ENCODE measurements at regions not wholly inside any gene's neighbourhood (a gene's known extent, or its start where the extent isn't known, plus 50 kb on each side); places are given as distances from the start of the nearest gene placed in this dataset.

GRCh38 chr5:62933261-62933660, 354.6 kb downstream of the LRRC70 start:
- Histone ChIP-seq H4K20me1 (replicated peaks in 1 of 2; ENCODE audit: control insufficient read depth in 1 of 2, insufficient read depth in 2 of 2, low read length in 2 of 2) (no peaks in the 10 kb centered on the region), H3K79me2 (ENCODE audit: control insufficient read depth in 1 of 2, insufficient read depth in 2 of 2, low read length in 2 of 2) (no peaks in the 10 kb centered on the region), H3K27me3 (replicated peaks in 1 of 4; ENCODE audit: control insufficient read depth in 3 of 4, extremely low read depth in 1 of 4, insufficient read depth in 3 of 4, low read length in 3 of 4) (no peaks in the 10 kb centered on the region), H2BK120ac (replicated peaks; ENCODE audit: low read depth, low read length) (no peak overlapping the region), H4K5ac (ENCODE audit: insufficient read length, low read depth, low read length) (no peak overlapping the region), H3K23ac (ENCODE audit: insufficient read length) (no peak overlapping the region), H2BK20ac (ENCODE audit: low read length) (no peak overlapping the region), H3K9ac (replicated peaks in 1 of 4; ENCODE audit: extremely low read depth in 1 of 4, low read depth in 3 of 4, low read length in 3 of 4) (no peak overlapping the region), H3K56ac (replicated peaks; ENCODE audit: insufficient read length, low read depth, low read length) (no peak overlapping the region), H3K18ac (ENCODE audit: extremely low read depth, low read length) (no peak overlapping the region), H4K8ac (ENCODE audit: extremely low read depth, insufficient read depth, low read length) (no peak overlapping the region), H3K23me2 (ENCODE audit: low read depth, low read length) (no peaks in the 10 kb centered on the region), H3K4me2 (ENCODE audit: insufficient read depth in 1 of 2, low read depth in 2 of 2, low read length in 2 of 2) (no peak overlapping the region), H3K4ac (replicated peaks; ENCODE audit: insufficient read length, low read depth, low read length) (no peak overlapping the region), H3K79me1 (ENCODE audit: low read depth, low read length) (no peaks in the 10 kb centered on the region), H3K4me1 (replicated peaks in 1 of 4; ENCODE audit: control insufficient read depth in 3 of 4, insufficient read depth in 4 of 4, low read length in 3 of 4) (no peaks in the 10 kb centered on the region), H3K9me3 (ENCODE audit: insufficient read depth in 2 of 2, low read depth in 1 of 2, low read length in 1 of 2) (no peaks in the 10 kb centered on the region), H2BK12ac (ENCODE audit: low read depth, low read length) (no peak overlapping the region), H3K4me3 (ENCODE audit: extremely low read depth in 1 of 4, insufficient read depth in 2 of 4, low read depth in 3 of 4, low read length in 4 of 4) (no peak overlapping the region), H2AK5ac (ENCODE audit: low read depth, low read length) (no peak overlapping the region), H2AFZ (ENCODE audit: low read length) (no peak overlapping the region), H4K91ac (replicated peaks; ENCODE audit: insufficient read length, low read length) (no peak overlapping the region), H3K14ac (ENCODE audit: insufficient read length) (no peak overlapping the region), H3K27ac (ENCODE audit: low read depth, low read length) (no peak overlapping the region), H2BK15ac (ENCODE audit: low read length) (no peak overlapping the region), H3K36me3 (ENCODE audit: control insufficient read depth in 2 of 4, insufficient read depth in 4 of 4, low read length in 3 of 4) (no peaks in the 10 kb centered on the region), H2BK5ac (ENCODE audit: low read depth, low read length) (no peak overlapping the region)
- POLR2A ChIA-PET (ENCODE audit: partially characterized antibody): no interaction called here
- no peak for TF ChIP-seq SIRT6 (IDR thresholded peaks at IDR 0.05; ENCODE audit: low read length)
- TF ChIP-seq TEAD4 (IDR thresholded peaks at IDR 0.05; ENCODE audit: low read depth, low read length): no peak
- TF ChIP-seq ATF2 (IDR thresholded peaks at IDR 0.05; ENCODE audit: low read length): no peak
- TF ChIP-seq RXRA (IDR thresholded peaks at IDR 0.05; ENCODE audit: insufficient read depth, low read depth, low read length): no peak
- TF ChIP-seq RFX5 (IDR thresholded peaks at IDR 0.05; ENCODE audit: borderline replicate concordance, low read depth, low read length): no peak
- no peak for TF ChIP-seq TBP (IDR thresholded peaks at IDR 0.05; ENCODE audit: low read depth, low read length)
- no peak for TF ChIP-seq MAX (IDR thresholded peaks at IDR 0.05)
- no peak for TF ChIP-seq KDM4A (IDR thresholded peaks at IDR 0.05; ENCODE audit: low read depth, low read length, severe bottlenecking)
- no peak for TF ChIP-seq SIN3A (conservative IDR thresholded peaks at IDR 0.05 in 1 of 2, IDR thresholded peaks at IDR 0.05 in 1 of 2; ENCODE audit: low read depth in 1 of 2, low read length in 2 of 2)
- TF ChIP-seq POLR2A (IDR thresholded peaks at IDR 0.05; ENCODE audit: control extremely low read depth in 1 of 2, low read depth in 2 of 2, low read length in 2 of 2): no peak
- TF ChIP-seq CBX5 (IDR thresholded peaks at IDR 0.05; ENCODE audit: low read depth, low read length): no peak
- no peak for TF ChIP-seq POLR2AphosphoS5 (IDR thresholded peaks at IDR 0.05; ENCODE audit: low read depth, low read length)
- no peak for TF ChIP-seq SP4 (IDR thresholded peaks at IDR 0.05; ENCODE audit: low read length)
- TF ChIP-seq GABPA (IDR thresholded peaks at IDR 0.05; ENCODE audit: borderline replicate concordance, insufficient read depth, low read length): no peak
- FAIRE-seq (no peak), DNase-seq (ENCODE audit: low read depth in 1 of 2, low spot score in 2 of 2) (no peak)
- 86% methylated on average over 3 of the region's 3 CpGs; no CpG with 5 or more reads in 1 of the 2 experiments for WGBS, 2 experiments (ENCODE audit: extremely low coverage in 1 of 2, insufficient coverage in 1 of 2, insufficient read length in 1 of 2, insufficient replicate concordance in 2 of 2, low coverage in 1 of 2, low lambda C conversion rate in 2 of 2, missing lambda C conversion rate in 1 of 2)
- CTCF ChIA-PET (ENCODE audit: partially characterized antibody): no interaction called here

All from H1 (cell line).